ENCODE measurements at regions not wholly inside any gene's neighbourhood (a gene's known extent, or its start where the extent isn't known, plus 50 kb on each side); places are given as distances from the start of the nearest gene placed in this dataset.
"Not testable (repeated sequence)": the region's sequence is repeated elsewhere in the genome, so short reads cannot be mapped to it uniquely, and the experiment has no call there.

DNA sequence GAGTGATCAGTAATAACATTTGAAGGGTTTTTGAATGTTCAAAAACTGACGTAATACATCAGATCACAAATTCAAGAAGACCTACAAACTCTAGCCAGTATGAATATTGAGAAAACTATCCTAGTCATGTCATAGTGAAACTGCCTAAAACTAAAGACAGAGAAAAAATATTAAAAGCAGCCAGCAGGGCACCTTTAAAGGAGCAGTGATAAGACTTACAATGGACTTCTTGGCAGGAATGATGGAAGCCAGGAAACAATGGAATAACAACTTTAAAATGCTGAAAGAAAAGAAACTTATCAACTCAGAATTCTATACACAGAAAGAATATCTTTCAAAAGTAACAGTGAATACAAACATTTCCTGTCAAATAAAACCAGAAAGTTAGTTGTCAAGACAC, 78.3 kb upstream of the CTBP2 start:
- peaks cover 3% of the 10 kb centered on the region for H3K36me3 Mint-ChIP-seq (ENCODE audit: low read depth)
- intact Hi-C loops (cut with micrococcal nuclease), result no loop called here
- CTCF ChIA-PET, result no interaction called here
- DNase-seq (no peak), ATAC-seq (ENCODE audit: low read depth) (no peak)
- H3K4me3 Mint-ChIP-seq, result no peak overlapping the region
- no peaks in the 10 kb centered on the region for H3K4me1 Mint-ChIP-seq
- peaks cover 7% of the 10 kb centered on the region for H3K27me3 Mint-ChIP-seq
- TF ChIP-seq, protein P1, sequence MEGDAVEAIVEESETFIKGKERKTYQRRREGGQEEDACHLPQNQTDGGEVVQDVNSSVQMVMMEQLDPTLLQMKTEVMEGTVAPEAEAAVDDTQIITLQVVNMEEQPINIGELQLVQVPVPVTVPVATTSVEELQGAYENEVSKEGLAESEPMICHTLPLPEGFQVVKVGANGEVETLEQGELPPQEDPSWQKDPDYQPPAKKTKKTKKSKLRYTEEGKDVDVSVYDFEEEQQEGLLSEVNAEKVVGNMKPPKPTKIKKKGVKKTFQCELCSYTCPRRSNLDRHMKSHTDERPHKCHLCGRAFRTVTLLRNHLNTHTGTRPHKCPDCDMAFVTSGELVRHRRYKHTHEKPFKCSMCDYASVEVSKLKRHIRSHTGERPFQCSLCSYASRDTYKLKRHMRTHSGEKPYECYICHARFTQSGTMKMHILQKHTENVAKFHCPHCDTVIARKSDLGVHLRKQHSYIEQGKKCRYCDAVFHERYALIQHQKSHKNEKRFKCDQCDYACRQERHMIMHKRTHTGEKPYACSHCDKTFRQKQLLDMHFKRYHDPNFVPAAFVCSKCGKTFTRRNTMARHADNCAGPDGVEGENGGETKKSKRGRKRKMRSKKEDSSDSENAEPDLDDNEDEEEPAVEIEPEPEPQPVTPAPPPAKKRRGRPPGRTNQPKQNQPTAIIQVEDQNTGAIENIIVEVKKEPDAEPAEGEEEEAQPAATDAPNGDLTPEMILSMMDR (IDR thresholded peaks at IDR 0.05), result no peak
- no peak overlapping the region for H3K27ac Mint-ChIP-seq
- POLR2A ChIA-PET, result no interaction called here
- H3K9me3 Mint-ChIP-seq, result peaks cover 14% of the 10 kb centered on the region

DNA sequence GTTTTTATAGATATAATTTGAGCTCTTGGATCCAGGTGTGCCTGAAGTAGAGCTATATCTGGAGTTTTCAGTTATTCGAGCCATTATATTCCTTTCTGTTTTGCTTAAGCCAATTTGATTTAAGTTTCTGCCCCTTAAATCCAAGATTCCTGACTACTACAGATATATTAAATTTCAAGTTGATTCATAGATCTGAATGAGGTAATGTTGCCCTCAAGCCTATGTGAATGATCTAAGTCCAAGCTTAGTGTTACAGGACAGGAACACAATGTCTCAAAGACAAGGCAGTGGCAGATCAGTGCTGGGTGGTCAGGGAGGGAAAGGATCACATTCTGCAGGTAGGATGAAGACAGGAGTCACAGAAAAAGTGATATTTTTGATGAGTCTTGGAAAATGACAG, 75.7 kb upstream of the CTBP2 start:
- no peak for DNase-seq
- ChIA-PET CTCF (no interaction called here), POLR2A (no interaction called here)
- Mint-ChIP-seq H3K9me3 (peaks cover 14% of the 10 kb centered on the region), H3K27me3 (peaks cover 13% of the 10 kb centered on the region), H3K36me3 (ENCODE audit: low read depth) (peaks cover 3% of the 10 kb centered on the region), H3K4me1 (no peaks in the 10 kb centered on the region), H3K27ac (no peak overlapping the region), H3K4me3 (no peak overlapping the region)
- intact Hi-C loops (cut with micrococcal nuclease), result no loop called here
- no peak for ATAC-seq (ENCODE audit: low read depth)
- TF ChIP-seq, protein P1 (IDR thresholded peaks at IDR 0.05), result no peak

GRCh38 chr10:125235093-125236069, 75.0 kb upstream of the CTBP2 start:
- Mint-ChIP-seq H3K4me3 (no peak overlapping the region), H3K27ac (no peak overlapping the region), H3K4me1 (no peaks in the 10 kb centered on the region), H3K27me3 (peaks cover 13% of the 10 kb centered on the region), H3K36me3 (ENCODE audit: low read depth) (peaks cover 3% of the 10 kb centered on the region), H3K9me3 (peaks cover 14% of the 10 kb centered on the region)
- TF ChIP-seq, protein P1 (IDR thresholded peaks at IDR 0.05), result no peak
- ATAC-seq (ENCODE audit: low read depth) (no peak), DNase-seq (no peak)
- CTCF ChIA-PET, result no interaction called here
- POLR2A ChIA-PET, result no interaction called here
- intact Hi-C loops (cut with micrococcal nuclease), result no loop called here

DNA sequence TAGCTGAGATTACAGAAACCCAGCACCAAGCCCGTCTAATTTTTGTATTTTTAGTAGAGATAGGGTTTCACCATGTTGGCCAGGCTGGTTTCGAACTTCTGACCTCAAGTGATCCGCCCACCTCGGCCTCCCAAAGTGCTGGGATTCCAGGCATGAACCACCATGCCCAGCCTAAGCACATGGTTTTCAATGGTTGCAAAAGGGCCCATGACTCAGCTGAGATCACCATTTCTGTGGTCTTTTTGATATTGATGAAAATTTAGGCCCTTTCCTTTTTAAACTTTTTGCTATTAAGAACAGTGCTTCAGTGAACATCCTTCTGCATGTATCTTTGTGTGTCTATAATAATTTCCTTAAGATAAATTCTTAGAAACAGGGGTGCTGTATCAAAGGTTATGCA, 74.2 kb upstream of the CTBP2 start:
- CTCF ChIA-PET; H3K36me3 Mint-ChIP-seq (ENCODE audit: low read depth); intact Hi-C loops (cut with micrococcal nuclease): not testable (repeated sequence)

GRCh38 chr10:125233726-125234125, 73.4 kb upstream of the CTBP2 start:
- H3K4me3 Mint-ChIP-seq, result no peak overlapping the region
- ChIA-PET CTCF (no interaction called here), POLR2A (no interaction called here)
- DNase-seq (no peak), ATAC-seq (ENCODE audit: low read depth) (no peak)
- H3K27me3 Mint-ChIP-seq, result peaks cover 15% of the 10 kb centered on the region
- H3K9me3 Mint-ChIP-seq, result peaks cover 11% of the 10 kb centered on the region
- H3K27ac Mint-ChIP-seq, result no peak overlapping the region
- intact Hi-C loops (cut with micrococcal nuclease), result no loop called here
- H3K4me1 Mint-ChIP-seq, result no peaks in the 10 kb centered on the region
- H3K36me3 Mint-ChIP-seq (ENCODE audit: low read depth), result peaks cover 3% of the 10 kb centered on the region
- TF ChIP-seq, protein P1 (IDR thresholded peaks at IDR 0.05), result no peak

More for the DNA sequence above, 74.2 kb upstream of the CTBP2 start:
- POLR2A ChIA-PET; H3K4me3 Mint-ChIP-seq; H3K4me1 Mint-ChIP-seq; ATAC-seq (ENCODE audit: low read depth); DNase-seq; H3K27ac Mint-ChIP-seq: not testable (repeated sequence)
- H3K9me3 Mint-ChIP-seq, result peaks cover 14% of the 10 kb centered on the region
- H3K27me3 Mint-ChIP-seq, result peaks cover 15% of the 10 kb centered on the region
